GM18861 (cell line): ENCODE measurements at regions not wholly inside any gene's neighbourhood (a gene's known extent, or its start where the extent isn't known, plus 50 kb on each side); places are given as distances from the start of the nearest gene placed in this dataset.

Experiments
- ATAC-seq: cut with Tn5 transposase; IDR thresholded peaks from one replicate; pipeline ENCODE4 v1.9.1; 2021; ENCODE audit not compliant: unreplicated experiment

GRCh38 chr6:119586250-119586882 is 236.8 kb upstream of the MAN1A1 start:
- ATAC-seq, result no peak

- no peak for ATAC-seq
These were observed 234.5 kb upstream of the MAN1A1 start for GRCh38 chr6:119584088-119584487.

GRCh38 chr6:119581220-119581619 is 231.7 kb upstream of the MAN1A1 start:
- no peak for ATAC-seq

GRCh38 chr6:119575721-119576120 is 226.2 kb upstream of the MAN1A1 start:
- no peak for ATAC-seq

GRCh38 chr6:119568580-119568979 is 219.0 kb upstream of the MAN1A1 start:
- no peak for ATAC-seq

- no peak for ATAC-seq
These were observed 217.1 kb upstream of the MAN1A1 start for GRCh38 chr6:119566546-119567260.

- ATAC-seq, result no peak
These were observed 216.3 kb upstream of the MAN1A1 start for GRCh38 chr6:119565893-119566292.

GRCh38 chr6:119562168-119562567 is 212.6 kb upstream of the MAN1A1 start:
- ATAC-seq, result no peak

GRCh38 chr6:119559586-119559985 is 210.0 kb upstream of the MAN1A1 start:
- no peak for ATAC-seq

- ATAC-seq, result no peak
These were observed 207.7 kb upstream of the MAN1A1 start for GRCh38 chr6:119557239-119557638.

- no peak for ATAC-seq
These were observed 202.5 kb upstream of the MAN1A1 start for GRCh38 chr6:119552021-119552420.

- no peak for ATAC-seq
These were observed 197.5 kb upstream of the MAN1A1 start for GRCh38 chr6:119547024-119547423.

GRCh38 chr6:119545245-119545644 is 195.7 kb upstream of the MAN1A1 start:
- no peak for ATAC-seq

- no peak for ATAC-seq
These were observed 195.0 kb upstream of the MAN1A1 start for GRCh38 chr6:119544325-119545175.

- ATAC-seq, result no peak
These were observed 193.8 kb upstream of the MAN1A1 start for GRCh38 chr6:119543332-119543731.

- ATAC-seq, result no peak
These were observed 192.5 kb upstream of the MAN1A1 start for GRCh38 chr6:119542037-119542436.

- no peak for ATAC-seq
These were observed 191.8 kb upstream of the MAN1A1 start for GRCh38 chr6:119541132-119541905.

- no peak for ATAC-seq
These were observed 190.9 kb upstream of the MAN1A1 start for GRCh38 chr6:119540417-119540816.

GRCh38 chr6:119539066-119539746 is 189.6 kb upstream of the MAN1A1 start:
- ATAC-seq, result no peak

- ATAC-seq, result no peak
These were observed 187.1 kb upstream of the MAN1A1 start for GRCh38 chr6:119536666-119537065.
